HL-60 (cell line): ENCODE measurements at regions not wholly inside any gene's neighbourhood (a gene's known extent, or its start where the extent isn't known, plus 50 kb on each side); places are given as distances from the start of the nearest gene placed in this dataset.

Experiments
- DNase-seq, 2 experiments: peaks; one replicate each; pipeline ENCODE4 v3.0.0-alpha.2; 2010 to 2020; ENCODE audit warnings: low read depth in 1 of 2, low spot score in 1 of 2
- H3K27ac ChIP-seq: fragments of 250-450 bp; sonication (Bioruptor Pico); replicated peaks from 2 replicates; pipeline ENCODE4 v1.5.1; 2020; ENCODE audit warnings: mild to moderate bottlenecking, moderate library complexity
- H3K27me3 ChIP-seq: fragments of 250-450 bp; sonication (Bioruptor Pico); 2 replicates; pipeline ENCODE4 v1.5.1; 2021; ENCODE audit warnings: mild to moderate bottlenecking, moderate library complexity; ENCODE audit not compliant: insufficient read depth, poor library complexity, severe bottlenecking
- H3K4me3 ChIP-seq: replicated peaks from 2 replicates; pipeline ENCODE4 v1.5.1; 2011; ENCODE audit warnings: mild to moderate bottlenecking, control low read depth, low read length; ENCODE audit not compliant: insufficient read depth
- GABPA ChIP-seq: IDR thresholded peaks from 2 replicates; pipeline ENCODE4 v1.6.1; 2012; ENCODE audit warnings: low read depth
- POLR2AphosphoS5 ChIP-seq: IDR thresholded peaks from 2 replicates; pipeline ENCODE4 v1.6.1; 2012; ENCODE audit warnings: low read depth
- REST ChIP-seq: IDR thresholded peaks from 2 replicates; pipeline ENCODE4 v1.6.1; 2012; ENCODE audit warnings: low read depth; ENCODE audit not compliant: insufficient replicate concordance
- SPI1 ChIP-seq: IDR thresholded peaks from 2 replicates; pipeline ENCODE4 v1.6.1; 2012; ENCODE audit warnings: low read depth, mild to moderate bottlenecking, borderline replicate concordance
- TF ChIP-seq, protein P1 (sequence below): IDR thresholded peaks from one replicate; pipeline ENCODE4 v1.5.1; 2011; ENCODE audit warnings: low read length, control low read depth, inconsistent platforms; ENCODE audit not compliant: insufficient read depth

DNA sequence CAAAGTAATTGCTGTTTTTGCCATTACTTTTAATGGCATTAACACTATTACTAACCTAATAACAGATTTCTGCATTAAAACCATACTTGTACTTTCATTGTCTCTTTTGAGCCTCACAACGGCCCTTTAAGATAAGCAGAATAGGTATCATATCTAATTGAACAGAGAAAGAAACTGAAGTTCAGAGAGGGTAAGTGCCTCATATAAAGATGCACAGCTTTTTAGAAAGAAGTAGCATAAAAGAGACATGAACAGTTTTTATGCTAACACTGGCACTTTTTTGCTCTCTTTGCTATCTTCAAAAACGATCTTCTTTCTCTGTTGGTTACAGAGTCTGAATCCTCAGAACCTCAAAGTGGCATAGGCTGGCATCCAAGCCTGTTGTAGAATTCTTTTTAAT lies 102.9 kb upstream of the OR5AK2 start:
- TF ChIP-seq GABPA (no peak), SPI1 (no peak), POLR2AphosphoS5 (no peak)
- DNase-seq, result no peak
- Histone ChIP-seq H3K27me3 (no peaks in the 10 kb centered on the region), H3K4me3 (no peak overlapping the region), H3K27ac (no peak overlapping the region)

DNA sequence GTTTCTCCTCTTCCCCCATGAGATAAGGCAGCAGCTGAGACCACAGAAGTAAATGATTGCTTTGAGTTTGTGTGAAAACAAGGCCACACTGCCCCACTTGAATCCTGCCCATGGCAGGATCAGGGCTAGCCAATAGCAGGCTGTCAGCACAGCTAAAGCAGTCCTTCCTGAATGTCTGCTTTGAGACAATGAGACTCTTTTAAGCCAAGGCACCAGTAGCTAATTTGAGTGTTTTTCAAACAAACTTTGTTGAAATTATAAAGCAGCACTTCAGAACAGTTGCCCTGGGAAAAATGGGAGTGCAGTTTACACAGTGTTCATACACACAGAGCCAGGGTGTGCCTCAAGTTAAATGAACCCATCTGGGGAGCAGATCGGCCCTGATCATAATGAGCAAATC lies 103.5 kb upstream of the OR5AK2 start:
- Histone ChIP-seq H3K27ac (no peak overlapping the region), H3K27me3 (no peaks in the 10 kb centered on the region), H3K4me3 (no peak overlapping the region)
- no peak for DNase-seq
- TF ChIP-seq REST, result no peak
- TF ChIP-seq GABPA, result no peak
- TF ChIP-seq POLR2AphosphoS5, result no peak
- no peak for TF ChIP-seq SPI1
- TF ChIP-seq, protein P1, sequence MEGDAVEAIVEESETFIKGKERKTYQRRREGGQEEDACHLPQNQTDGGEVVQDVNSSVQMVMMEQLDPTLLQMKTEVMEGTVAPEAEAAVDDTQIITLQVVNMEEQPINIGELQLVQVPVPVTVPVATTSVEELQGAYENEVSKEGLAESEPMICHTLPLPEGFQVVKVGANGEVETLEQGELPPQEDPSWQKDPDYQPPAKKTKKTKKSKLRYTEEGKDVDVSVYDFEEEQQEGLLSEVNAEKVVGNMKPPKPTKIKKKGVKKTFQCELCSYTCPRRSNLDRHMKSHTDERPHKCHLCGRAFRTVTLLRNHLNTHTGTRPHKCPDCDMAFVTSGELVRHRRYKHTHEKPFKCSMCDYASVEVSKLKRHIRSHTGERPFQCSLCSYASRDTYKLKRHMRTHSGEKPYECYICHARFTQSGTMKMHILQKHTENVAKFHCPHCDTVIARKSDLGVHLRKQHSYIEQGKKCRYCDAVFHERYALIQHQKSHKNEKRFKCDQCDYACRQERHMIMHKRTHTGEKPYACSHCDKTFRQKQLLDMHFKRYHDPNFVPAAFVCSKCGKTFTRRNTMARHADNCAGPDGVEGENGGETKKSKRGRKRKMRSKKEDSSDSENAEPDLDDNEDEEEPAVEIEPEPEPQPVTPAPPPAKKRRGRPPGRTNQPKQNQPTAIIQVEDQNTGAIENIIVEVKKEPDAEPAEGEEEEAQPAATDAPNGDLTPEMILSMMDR, result no peak

DNA sequence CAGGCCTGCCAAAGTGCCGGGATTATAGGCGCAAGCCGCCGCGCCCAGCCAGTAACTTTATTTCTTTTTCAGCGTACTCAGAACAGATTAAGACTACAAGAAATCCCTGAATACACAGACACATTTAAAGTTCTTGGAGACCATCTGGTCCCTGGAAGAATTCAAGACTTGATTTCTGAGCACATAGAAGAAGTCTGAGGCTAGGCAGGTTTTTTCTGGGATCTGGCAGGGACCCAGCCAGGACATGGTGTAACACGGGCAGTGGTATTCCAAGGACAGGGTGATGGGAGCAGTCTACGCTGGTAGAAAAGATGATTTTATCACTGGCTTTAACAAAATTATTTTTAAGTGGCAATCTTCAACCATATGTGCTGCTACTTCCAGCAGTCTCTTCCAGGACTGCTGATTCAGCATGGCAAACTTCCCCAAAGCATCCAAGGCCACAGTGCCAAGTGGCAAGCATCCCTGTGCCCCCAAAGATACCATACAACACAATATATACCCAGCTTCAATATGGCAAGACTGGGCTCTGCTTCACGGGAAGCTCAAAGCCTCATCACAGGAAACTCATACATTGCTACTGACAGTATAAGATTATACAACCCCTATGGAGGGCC lies 105.2 kb upstream of the OR5AK2 start:
- Histone ChIP-seq H3K27me3 (no peaks in the 10 kb centered on the region), H3K4me3 (no peak overlapping the region), H3K27ac (no peak overlapping the region)
- no peak for DNase-seq
- TF ChIP-seq, protein P1, result no peak
- TF ChIP-seq REST, result no peak
- TF ChIP-seq POLR2AphosphoS5, result no peak
- TF ChIP-seq SPI1, result no peak
- TF ChIP-seq GABPA, result no peak

DNA sequence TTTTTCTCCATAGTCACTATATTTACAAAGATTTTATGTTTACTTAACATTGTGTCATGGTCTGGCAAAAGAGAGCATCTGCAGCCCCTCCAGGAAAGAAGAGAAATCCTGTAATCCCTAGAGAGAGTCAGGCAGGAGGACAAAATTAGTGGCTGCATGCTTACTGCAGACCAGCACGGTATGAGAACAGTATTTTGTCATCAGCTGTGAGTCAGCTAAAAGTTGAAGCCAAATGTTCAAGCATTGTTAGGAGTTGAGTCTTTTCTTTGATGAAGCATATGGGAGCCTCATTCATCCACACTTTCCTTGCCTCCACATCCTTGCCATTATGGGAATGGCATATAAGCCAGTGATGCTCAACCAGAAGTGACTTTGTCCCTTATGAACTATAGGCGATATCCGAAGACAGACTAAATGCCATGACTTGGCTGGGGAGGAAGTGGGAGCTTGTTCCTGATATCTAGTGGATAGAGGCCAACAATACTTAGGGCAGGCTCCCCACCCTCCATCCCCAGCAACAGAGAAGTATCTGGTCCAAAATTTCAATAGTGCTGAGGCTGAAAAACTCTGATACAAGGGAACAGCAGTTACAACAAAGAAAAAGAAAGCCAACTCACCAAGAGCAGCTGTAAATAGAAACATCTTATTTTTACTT lies 112.0 kb upstream of the OR5AK2 start:
- H3K4me3 ChIP-seq, result no peak overlapping the region
- TF ChIP-seq, protein P1, result no peak
- TF ChIP-seq REST (no peak), SPI1 (no peak), POLR2AphosphoS5 (no peak), GABPA (no peak)
- no peak for DNase-seq
- H3K27ac ChIP-seq, result no peak overlapping the region
- no peaks in the 10 kb centered on the region for H3K27me3 ChIP-seq
